ENCODE measurements at regions not wholly inside any gene's neighbourhood (a gene's known extent, or its start where the extent isn't known, plus 50 kb on each side); places are given as distances from the start of the nearest gene placed in this dataset.

GRCh38 chr21:41559658-41560631 lies 52.0 kb upstream of the TMPRSS2 start:
- Mint-ChIP-seq H3K27ac (no peak overlapping the region), H3K4me1 (ENCODE audit: low read depth) (no peaks in the 10 kb centered on the region), H3K27me3 (ENCODE audit: low read depth) (peaks cover 9% of the 10 kb centered on the region), H3K36me3 (ENCODE audit: low read depth) (no peaks in the 10 kb centered on the region), H3K4me3 (no peak overlapping the region), H3K9me3 (no peaks in the 10 kb centered on the region)

GRCh38 chr21:41558842-41559241 lies 50.9 kb upstream of the TMPRSS2 start:
- Mint-ChIP-seq H3K4me3 (no peak overlapping the region), H3K9me3 (no peaks in the 10 kb centered on the region), H3K4me1 (ENCODE audit: low read depth) (no peaks in the 10 kb centered on the region), H3K27me3 (ENCODE audit: low read depth) (peaks cover 9% of the 10 kb centered on the region), H3K27ac (no peak overlapping the region), H3K36me3 (ENCODE audit: low read depth) (no peaks in the 10 kb centered on the region)

- Mint-ChIP-seq H3K4me1 (ENCODE audit: low read depth) (no peaks in the 10 kb centered on the region), H3K36me3 (ENCODE audit: low read depth) (no peaks in the 10 kb centered on the region), H3K9me3 (no peaks in the 10 kb centered on the region), H3K4me3 (no peak overlapping the region), H3K27ac (no peak overlapping the region), H3K27me3 (ENCODE audit: low read depth) (peaks cover 9% of the 10 kb centered on the region)
Observed at GRCh38 chr21:41557884-41558283, 49.9 kb upstream of the TMPRSS2 start.

Data from T-helper 1 cell treated with Interleukin-12 subunit alpha and Interleukin-12 subunit beta and Interleukin-4 antibody, amounts not matched to agents 30 μg/mL and 1 μg/mL, for 36 hours (primary cell).